Neutrophil (primary cell): ENCODE measurements at regions not wholly inside any gene's neighbourhood (a gene's known extent, or its start where the extent isn't known, plus 50 kb on each side); places are given as distances from the start of the nearest gene placed in this dataset.

ENCODE experiments used
- H3K27ac ChIP-seq: fragments of 200-600 bp; sonication (generic); 2 replicates; pipeline ENCODE4 v1.5.1; 2016; ENCODE audit warnings: mild to moderate bottlenecking, moderate library complexity
- H3K27me3 ChIP-seq: fragments of 200-600 bp; sonication (generic); 2 replicates; pipeline ENCODE4 v1.6.0; 2016; ENCODE audit warnings: mild to moderate bottlenecking
- H3K36me3 ChIP-seq: fragments of 200-600 bp; sonication (generic); 2 replicates; pipeline ENCODE4 v1.5.1; 2017
- H3K4me1 ChIP-seq, 2 experiments: fragments of 200-600 bp in 1 of 2; sonication (generic) in 1 of 2; 1 replicate in 1 of 2; 2 replicates in 1 of 2; pipeline versions ENCODE4 v1.5.1 to v1.6.1; 2013 to 2016; ENCODE audit warnings: low read depth in 1 of 2, low read length in 1 of 2, mild to moderate bottlenecking in 1 of 2, moderate library complexity in 1 of 2; ENCODE audit not compliant: control insufficient read depth in 1 of 2, insufficient read depth in 1 of 2
- H3K4me3 ChIP-seq, 2 experiments: fragments of 200-600 bp in 1 of 2; sonication (generic) in 1 of 2; 1 replicate in 1 of 2; 2 replicates in 1 of 2; pipeline ENCODE4 v1.5.1; 2013 to 2016; ENCODE audit warnings: low read depth in 1 of 2, low read length in 1 of 2, mild to moderate bottlenecking in 1 of 2, moderate library complexity in 1 of 2
- H3K9me3 ChIP-seq: fragments of 200-600 bp; sonication (generic); 2 replicates; pipeline ENCODE4 v1.5.1; 2016
- CTCF ChIP-seq: fragments of 200-600 bp; sonication (generic); IDR thresholded peaks from 2 replicates; pipeline ENCODE4 v1.5.1; 2016; ENCODE audit warnings: antibody characterized with exemption

- no peaks in the 10 kb centered on the region for H3K27me3 ChIP-seq
- H3K36me3 ChIP-seq: no peaks in the 10 kb centered on the region
- no peak for TF ChIP-seq CTCF
- no peak overlapping the region for H3K27ac ChIP-seq
- no peaks in the 10 kb centered on the region for H3K9me3 ChIP-seq
- no peak overlapping the region for H3K4me3 ChIP-seq
- H3K4me1 ChIP-seq: no peaks in the 10 kb centered on the region
Measured at GRCh38 chr1:73727036-73727435, 470.9 kb downstream of the LRRIQ3 start.

DNA sequence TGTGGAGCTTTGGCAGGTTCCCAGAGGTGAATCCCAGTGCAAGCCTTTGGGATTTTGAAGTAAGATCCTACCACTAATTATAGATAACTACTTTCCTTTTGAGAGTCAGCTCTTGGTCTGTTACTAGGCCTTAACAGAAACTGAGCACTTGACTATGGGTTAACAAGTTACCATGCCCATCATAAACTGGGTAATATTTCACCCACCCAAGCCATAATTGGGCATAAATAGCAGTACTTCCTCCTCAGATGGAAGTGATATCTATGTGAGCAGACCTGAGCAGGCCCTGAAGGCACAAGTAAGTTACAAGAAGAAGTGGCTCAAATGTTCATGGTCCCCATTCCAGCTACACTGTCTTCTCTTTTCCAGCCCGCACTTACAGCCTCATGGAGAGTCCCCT lies 475.9 kb downstream of the LRRIQ3 start:
- H3K4me3 ChIP-seq: no peak overlapping the region
- no peaks in the 10 kb centered on the region for H3K36me3 ChIP-seq
- TF ChIP-seq CTCF: no peak
- no peaks in the 10 kb centered on the region for H3K9me3 ChIP-seq
- H3K27me3 ChIP-seq: no peaks in the 10 kb centered on the region
- no peak overlapping the region for H3K27ac ChIP-seq
- no peaks in the 10 kb centered on the region for H3K4me1 ChIP-seq

- TF ChIP-seq CTCF: no peak
- no peak overlapping the region for H3K27ac ChIP-seq
- H3K27me3 ChIP-seq: no peaks in the 10 kb centered on the region
- H3K4me1 ChIP-seq: no peaks in the 10 kb centered on the region
- no peaks in the 10 kb centered on the region for H3K36me3 ChIP-seq
- H3K4me3 ChIP-seq: no peak overlapping the region
- H3K9me3 ChIP-seq: no peaks in the 10 kb centered on the region
Measured at GRCh38 chr1:73717976-73718375, 480.0 kb downstream of the LRRIQ3 start.

GRCh38 chr1:73711089-73711488 lies 486.9 kb downstream of the LRRIQ3 start:
- Histone ChIP-seq H3K27ac (no peak overlapping the region), H3K4me3 (no peak overlapping the region), H3K27me3 (no peaks in the 10 kb centered on the region), H3K36me3 (no peaks in the 10 kb centered on the region), H3K4me1 (no peaks in the 10 kb centered on the region), H3K9me3 (no peaks in the 10 kb centered on the region)
- no peak for TF ChIP-seq CTCF

- H3K36me3 ChIP-seq: no peaks in the 10 kb centered on the region
- no peaks in the 10 kb centered on the region for H3K4me1 ChIP-seq
- no peak overlapping the region for H3K4me3 ChIP-seq
- H3K27me3 ChIP-seq: no peaks in the 10 kb centered on the region
- H3K9me3 ChIP-seq: no peaks in the 10 kb centered on the region
- no peak for TF ChIP-seq CTCF
- H3K27ac ChIP-seq: no peak overlapping the region
Measured at GRCh38 chr1:73701826-73702225, 496.1 kb downstream of the LRRIQ3 start.

- Histone ChIP-seq H3K36me3 (no peaks in the 10 kb centered on the region), H3K9me3 (no peaks in the 10 kb centered on the region), H3K27me3 (no peaks in the 10 kb centered on the region), H3K4me3 (no peak overlapping the region), H3K4me1 (no peaks in the 10 kb centered on the region), H3K27ac (no peak overlapping the region)
- no peak for TF ChIP-seq CTCF
Measured at GRCh38 chr1:73676186-73676585, 521.8 kb downstream of the LRRIQ3 start.
